ENCODE measurements at regions not wholly inside any gene's neighbourhood (a gene's known extent, or its start where the extent isn't known, plus 50 kb on each side); places are given as distances from the start of the nearest gene placed in this dataset.

DNA sequence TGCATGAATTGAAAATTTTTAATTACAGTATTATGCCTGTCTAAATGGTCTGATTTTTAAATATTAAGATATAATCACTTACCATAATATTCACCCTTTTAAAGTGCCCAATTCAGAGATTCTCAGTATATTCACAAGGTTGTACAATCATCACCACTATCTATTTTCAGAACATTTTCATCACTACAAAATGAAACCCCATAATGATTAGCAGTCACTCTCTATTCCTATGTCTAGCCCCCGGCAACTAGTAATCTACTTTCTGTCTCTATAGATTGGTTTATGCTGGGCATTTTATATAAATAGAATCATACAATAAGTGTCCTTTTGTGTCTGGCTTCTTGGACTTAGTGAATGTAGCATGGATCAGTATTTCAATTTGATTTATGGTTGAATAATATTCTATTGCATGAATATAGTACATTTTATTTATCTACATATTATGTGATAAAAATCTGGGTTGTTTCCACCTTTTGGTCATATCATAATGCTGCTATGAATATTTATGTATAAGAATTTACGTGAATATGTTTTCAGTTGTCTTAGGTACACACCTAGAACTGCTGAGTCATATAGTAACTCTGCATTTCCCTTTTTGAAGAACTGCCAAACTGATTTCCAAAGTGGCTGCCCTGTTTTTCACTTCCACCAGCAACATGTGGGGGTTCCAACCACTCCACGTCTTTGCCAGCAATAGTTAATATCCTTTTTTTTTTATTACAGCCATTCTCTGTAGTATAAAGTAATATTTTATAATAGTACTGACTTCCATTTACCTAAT lies 485.7 kb upstream of the ZNF385D start:
- no peak for DNase-seq

DNA sequence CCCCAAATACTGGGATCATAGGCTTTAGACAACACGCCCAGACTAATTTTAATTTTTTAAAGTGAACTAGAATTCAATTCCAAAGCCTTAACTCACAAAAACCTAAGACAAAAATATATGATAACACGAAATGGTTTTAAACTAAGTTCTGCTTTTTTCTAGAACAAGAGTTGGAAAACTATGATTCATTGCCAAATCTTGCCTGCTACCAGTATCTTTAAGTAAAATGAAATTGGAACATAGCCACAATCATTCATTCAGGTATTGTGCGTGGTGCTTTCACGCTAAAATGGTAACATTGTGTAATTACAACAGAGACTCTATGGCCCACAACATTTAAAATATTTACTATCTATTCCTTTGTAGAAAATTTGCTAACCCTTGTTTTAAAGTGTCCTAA lies 488.0 kb upstream of the ZNF385D start:
- no peak for DNase-seq

DNA sequence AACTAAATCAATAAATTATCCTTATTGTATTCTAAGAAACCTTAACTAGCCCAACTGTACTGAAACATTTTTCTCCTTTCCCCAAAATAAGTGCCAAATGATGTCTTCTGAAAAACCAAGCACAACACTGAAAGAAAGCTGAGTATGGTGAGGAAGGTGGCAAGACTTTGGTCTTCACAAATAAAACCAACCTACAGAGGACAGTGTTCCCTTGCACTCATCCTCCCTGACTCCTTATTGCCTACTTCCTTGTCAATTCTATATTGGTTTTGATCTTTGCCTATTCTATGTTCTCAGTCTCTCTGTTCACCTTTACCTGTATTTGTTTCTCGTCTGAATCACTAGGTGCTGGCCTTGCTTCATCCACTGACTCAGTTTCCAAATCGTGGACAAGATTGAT lies 490.1 kb upstream of the ZNF385D start:
- no peak for DNase-seq

DNA sequence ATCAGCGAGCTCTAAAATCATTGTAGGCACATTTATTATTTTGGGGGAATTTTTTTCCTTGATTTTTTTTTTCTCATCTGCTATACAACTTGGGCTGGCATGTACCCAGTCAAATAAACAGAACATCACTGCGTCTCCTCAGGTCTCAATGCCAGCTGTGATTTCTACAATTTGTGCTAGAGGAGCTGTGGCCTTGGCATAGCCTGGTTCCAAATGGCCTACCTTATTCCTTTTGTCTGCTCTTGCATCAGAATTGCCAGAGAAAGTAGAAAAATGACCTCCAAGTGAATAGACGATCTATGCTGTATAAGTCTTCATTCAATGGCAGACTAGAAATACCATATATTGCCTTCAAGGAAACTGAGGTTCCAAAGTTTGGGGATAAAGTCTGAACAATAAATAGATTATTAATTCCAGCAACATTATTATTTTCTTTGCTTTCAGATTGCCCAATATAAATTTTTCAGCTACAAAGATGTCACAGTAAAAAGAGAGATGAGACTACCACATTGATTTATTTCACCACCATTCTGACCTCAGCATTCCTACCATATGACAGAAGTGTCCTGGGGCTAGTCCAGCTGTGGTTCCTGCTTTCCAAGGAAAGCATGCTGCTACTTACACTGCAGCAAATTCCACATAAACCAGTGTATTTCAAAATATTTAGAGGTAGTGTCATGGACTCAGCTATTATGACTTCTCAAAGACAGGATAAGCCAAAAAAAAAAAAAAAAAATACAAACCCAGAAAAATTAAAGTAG lies 493.9 kb upstream of the ZNF385D start:
- no peak for DNase-seq

DNA sequence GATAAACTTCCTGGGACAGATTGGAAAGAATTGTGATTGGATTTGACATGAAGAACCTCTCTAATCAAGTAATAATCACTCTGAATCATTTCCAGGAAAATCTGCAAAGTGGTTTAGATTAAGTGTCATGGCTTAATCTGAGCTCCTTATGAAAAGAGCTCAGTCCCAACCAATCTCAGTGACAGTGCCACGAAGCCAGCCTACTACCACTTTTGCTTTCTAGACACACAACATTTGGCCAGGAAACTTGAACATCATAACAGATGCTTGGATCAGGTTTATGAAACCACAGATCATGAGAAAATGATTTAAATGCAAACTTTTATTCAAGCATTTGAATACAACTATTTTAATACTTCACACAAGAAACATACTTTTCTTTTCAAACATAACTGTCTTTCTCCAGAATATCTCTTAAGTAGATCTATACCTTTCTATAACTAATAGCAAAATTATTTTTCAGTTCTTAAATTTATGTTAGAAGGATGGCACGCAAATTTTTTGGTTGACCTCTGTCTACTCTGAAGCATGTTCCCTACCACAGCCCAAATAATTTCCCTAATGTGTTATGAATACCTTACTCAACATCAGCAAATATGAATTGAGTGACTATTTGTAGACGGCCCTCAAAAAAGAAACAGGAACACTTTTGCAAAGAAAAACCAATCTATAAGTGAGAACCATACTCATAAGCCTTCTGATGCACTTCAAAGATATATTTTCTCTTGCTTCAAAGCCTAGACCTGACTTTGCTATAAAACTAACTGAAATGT lies 495.0 kb upstream of the ZNF385D start:
- no peak for DNase-seq

DNA sequence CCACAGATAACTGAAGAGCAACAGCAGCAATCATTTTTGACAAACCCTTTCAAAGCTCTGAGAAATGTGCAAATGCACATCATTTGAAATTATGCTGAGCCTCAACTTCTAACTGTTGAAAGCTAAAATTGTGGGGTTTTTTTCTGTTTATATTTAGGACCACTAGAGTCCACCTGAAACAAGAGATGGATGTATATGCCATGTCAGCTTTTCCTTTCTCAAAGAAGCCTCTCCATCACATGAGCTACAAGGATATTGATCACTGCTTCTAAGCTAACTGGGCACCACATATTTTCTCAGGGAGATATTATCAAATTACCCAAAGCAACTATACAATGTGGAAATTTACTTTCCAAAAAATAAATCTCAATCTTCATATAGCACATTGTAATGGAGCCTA lies 498.6 kb upstream of the ZNF385D start:
- no peak for DNase-seq

DNA sequence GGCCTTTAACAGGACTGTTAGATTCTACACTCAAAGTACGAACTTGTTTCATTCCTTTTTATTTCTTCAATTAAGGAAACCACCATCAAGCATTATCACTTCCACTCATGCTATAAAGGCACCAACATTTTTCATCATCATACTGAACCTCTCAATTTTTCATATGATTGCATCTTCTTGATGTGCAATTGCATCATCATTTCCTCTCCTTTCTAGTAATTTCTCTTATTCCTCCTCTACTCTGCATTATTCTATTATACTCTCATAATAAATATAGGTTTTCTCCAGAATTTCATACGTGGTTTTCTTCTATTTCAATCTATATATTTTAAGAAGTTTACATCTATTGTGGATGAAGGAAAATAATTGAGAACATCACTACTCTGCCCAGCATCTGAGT lies 506.2 kb upstream of the ZNF385D start:
- DNase-seq: no peak

DNA sequence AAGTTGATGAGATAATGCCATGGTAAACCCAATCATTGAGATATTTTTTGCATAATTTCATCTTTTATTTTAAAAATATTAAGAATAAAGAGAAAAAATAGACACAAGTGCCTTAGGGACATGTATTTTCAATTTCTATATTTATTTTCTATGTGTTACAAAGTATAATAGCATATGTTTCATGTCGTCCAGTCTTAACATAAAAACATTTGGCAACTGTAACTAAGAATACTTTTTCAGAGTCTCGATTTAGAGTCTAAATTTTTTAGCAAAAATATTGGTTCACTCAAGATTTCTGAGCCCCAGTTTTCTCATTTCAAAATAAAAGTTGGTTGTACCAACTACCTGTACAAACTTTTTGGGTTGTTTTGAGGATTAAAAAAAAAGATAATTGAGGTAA lies 511.4 kb upstream of the ZNF385D start:
- DNase-seq: no peak

DNA sequence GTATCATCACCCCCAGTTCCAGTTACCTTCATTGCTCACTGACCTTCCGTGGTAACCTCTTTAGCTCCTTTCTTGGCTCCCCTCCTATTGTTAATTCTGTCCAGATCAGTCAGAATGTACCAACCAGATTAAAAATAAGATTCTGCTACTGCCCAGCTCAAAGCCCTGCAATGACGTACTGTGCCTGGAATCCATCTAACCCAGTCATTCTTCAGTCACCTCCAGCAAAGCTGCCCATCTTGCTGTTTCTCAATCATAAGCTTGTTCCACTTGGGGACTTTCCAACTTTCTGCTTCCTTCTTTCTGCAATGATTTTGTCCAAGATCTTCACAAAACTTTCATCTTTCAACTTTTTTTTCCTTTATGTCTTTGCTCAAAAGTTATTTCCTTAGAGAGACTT lies 512.0 kb upstream of the ZNF385D start:
- DNase-seq: no peak

DNA sequence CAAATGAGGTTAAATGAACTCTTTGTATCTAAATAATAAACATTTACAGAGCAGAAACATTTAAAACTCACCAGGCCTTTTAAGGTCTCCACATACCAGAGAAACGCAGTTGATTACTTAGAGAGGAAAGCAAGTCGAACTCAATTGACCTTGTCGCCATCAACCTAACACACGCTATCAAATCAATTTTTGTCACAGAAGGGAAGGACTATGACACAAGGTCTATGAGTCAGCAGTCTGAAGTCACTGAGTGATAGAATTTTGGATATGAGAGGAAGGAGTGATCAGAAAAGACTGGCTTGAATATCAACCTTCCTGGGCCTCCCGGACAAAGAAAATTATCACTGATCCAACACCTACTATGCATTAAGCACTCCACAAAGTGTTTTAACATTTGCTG lies 514.4 kb upstream of the ZNF385D start:
- no peak for DNase-seq

DNA sequence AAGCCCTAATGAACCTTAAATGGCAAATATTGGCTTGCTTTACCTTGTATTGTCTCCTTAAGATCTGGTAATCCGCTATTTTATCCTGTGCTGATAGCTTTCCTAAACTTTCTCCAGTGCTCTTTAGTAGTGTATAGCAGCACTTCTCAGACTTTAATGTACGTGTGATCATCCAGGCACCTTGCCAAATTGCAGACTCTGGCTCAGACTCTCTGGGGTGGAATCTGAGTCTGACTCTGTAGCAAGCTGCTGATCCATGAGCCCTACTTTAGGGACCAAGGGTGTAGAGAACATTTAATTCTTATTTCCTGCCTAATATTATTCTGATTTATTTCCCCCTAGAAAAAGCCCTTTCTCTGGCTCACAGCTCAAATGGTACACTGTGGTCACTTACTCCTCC lies 518.8 kb upstream of the ZNF385D start:
- DNase-seq: no peak

DNA sequence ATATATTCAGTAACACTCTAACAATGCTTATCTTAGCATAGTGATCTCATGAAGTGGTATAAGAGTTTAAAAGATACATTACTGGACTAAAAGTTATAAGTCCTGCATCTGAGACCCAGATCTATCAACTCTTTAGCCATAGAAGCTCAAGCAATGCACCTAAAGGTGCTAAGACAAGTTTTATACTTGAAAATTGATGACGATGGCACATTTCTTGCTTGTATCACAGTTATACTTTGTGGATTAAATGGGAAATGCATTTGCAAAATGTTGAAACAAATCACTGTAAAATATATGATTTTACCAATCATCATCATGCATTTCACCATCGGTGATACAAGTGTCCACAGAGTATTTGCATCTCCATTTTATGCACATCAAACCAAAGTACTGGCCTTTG lies 525.3 kb upstream of the ZNF385D start:
- no peak for DNase-seq

DNA sequence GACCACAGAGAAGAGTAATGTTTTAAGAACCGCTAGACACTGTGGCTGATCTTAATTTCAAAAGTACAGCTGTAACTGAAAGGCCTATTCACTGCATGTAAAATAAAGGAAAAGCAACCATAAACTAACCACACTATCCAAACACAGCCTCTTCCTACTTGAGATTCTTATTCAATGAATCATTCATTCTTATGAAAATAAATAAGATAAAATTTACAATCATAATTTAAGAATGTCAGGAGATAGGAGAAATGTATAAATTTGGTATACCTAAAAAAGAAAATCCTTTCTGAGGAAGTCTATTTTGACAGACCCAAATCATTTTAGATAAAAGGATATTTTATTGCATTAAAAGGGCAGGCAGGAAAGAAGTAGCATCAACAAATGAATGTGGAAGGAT lies 533.5 kb upstream of the ZNF385D start:
- DNase-seq: no peak

DNA sequence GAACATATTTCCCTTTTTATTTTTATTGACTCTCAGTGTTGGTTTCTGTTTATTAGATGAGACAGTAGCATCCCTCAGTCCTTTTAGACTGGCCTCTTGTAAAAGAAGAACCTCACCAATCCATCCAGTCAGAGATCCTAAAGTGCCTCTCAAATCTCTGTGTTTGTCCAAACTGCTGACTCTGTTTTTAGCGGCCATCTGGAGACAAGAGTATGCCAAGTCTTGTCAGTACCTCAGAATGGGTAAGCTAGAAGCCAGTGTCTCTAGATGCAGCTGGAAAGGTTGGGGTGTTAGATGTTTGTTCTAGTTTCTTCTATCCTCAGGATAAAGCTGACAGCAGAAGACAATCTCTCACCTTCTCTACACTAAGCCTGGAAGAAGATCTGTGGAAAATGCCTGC lies 537.7 kb upstream of the ZNF385D start:
- DNase-seq: no peak

DNA sequence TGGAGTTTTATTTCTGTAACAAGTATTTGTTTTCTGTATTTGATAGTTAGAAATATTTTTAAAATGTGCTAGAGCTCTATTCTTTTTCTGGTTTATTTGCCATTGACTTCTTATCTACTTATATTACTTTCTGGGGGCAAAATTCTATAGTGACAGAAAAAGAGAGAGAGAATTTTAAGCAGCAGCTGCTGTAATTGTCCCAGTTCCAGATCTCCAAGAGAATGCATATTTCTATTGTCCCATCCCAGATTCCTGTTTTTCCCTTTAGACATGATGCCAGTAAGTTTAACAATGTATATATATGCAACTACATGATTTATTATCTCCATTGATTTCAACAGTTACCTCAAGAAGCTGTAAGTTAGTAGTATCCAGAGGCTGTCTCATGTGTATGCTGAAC lies 541.7 kb upstream of the ZNF385D start:
- DNase-seq: no peak

DNA sequence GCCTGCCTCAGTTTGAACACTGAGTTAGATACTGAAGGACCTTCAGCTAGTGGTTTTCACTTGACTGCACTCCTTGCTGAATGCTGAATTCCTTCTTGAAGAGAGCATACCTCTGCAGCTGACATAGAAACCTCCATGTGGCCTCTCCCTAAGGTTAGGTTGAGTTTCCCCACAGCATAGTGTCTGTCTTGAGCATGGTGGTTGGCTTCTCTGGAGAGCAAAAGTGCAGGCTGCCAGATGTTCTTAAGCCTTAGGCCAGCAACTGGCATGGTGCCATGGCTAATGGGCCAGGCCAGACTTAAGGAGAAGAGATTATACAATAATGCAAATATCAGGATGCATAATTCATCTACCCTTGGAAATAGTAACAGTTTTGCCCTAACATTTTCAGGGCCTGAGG lies 545.6 kb upstream of the ZNF385D start:
- DNase-seq: no peak

DNA sequence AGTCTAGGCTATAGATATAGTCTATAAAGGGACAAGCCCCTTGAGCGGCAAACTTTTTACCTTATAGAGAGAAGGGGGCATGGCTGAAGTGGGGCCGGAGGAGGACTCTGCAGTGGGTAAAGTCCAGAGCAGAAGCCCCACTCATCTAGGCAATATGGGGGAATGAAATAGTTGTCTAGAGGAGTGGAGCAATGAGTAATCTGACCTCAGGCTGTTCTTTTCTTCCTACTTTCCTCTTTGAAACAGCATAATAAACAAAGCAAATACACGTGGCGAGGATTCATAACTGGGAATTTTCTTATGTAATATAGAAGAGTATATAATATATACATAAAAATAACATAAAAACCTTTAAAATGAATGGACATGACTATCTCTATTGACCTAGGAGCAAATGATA lies 546.4 kb upstream of the ZNF385D start:
- no peak for DNase-seq

DNA sequence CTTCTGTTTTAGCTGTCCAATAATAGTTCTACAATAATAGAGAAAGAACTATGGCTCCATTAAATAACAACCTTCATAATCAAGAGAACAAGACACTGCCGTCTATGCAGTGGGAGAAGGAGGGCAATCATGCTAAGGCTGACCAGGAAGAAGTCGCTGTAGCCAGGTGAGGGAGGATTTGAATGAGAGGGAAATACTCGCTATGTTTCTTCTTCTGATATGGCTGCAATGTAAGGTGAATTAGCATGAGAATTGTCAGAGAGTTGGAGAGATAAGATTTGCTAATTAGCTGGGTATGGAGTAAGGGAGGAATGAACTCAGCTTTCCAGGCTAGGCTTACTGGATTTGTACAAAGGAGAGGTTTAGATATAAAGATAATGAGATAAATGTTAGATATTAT lies 555.4 kb upstream of the ZNF385D start:
- DNase-seq: no peak

DNA sequence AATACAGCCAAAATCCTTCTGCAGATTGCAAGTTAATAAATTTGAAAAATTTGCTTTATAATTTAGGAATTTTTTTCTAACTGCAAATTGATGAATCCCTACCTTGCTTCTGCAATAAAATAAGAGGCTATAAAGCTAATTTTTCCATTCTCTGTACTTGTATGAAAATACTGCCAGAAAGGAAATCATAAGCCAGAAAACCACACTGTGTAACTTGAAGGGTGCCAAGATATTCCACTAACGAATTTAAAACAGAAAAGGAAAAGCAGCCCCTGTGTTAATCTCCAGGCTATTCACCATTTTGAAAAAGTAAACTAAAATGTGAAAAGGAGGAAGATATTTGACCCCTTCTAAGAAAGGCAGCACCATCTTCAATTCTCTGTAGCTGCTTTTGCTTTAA lies 557.9 kb upstream of the ZNF385D start:
- no peak for DNase-seq

DNA sequence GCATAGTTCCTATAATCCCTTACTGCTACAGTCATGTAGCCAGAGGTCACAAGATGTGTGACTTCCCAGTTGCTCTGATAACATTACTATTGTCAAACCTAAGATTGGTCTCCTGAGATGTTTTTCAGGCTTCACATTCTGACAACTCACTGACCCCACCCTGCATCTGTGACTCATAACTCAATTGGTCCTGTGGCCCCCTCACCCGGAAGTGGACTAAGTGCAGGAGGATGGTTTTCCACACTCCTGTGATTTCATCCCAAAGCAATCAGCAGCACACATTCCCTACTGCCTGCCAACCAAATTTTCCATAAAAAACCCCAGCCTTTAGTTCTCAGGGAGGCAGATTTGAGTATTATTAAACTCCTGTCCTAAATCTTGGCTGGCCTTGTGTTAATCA lies 564.9 kb upstream of the ZNF385D start:
- DNase-seq: no peak

DNA sequence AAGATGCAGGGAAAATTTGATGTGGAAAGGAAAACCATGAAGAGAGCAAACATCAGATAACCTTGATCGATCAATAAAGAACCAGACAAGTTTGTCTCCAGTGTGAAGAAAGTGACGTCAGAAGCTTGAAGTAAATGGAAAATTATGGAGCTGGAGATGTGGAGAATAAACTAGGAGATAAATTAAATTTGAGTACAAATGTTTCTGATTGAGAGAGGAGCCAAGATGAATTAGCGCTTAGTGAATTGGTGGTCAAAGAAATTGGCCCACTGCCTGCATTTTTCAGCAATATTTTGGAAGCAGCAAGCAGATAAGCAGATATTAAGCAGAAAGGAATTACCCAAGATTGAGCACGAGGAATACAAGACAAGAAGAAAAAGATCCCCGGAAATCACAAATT lies 567.3 kb upstream of the ZNF385D start:
- DNase-seq: no peak

DNA sequence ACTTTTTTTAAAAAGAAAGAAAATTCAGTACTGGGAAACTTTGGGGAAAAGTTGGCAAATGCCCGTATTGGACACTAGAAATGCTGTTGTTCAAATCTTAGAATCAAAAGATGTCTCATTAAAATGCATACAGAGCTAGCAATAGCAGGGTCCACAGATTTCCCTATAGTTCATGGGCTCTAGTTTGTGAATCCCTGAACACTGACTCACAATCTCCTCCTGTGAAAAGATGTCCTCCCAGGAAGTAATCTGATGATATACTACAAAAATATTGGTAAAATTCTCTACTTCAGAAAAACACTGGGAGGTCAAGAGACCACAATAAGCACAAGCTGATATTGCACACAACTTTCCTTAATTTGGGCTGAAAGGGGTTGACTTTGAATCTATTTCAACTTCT lies 568.4 kb upstream of the ZNF385D start:
- no peak for DNase-seq

DNA sequence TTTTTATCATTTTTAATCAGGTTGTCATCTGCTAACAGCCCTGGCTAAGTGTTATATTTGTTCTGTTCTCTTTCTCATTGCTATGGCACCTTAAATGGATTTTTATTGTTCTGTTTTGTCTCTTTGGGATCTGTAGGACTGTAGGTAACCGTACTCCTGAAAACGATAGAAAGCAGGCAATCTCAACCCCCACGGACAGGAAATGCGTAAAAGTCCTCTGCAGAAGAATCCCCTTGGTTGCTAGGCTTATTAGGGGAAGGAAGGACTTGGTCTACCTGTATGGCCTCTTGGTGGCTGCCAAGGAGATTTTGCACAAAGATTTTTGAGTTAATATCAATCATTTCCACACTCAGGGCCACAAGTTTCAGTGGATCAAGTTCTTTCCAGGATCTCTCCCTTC lies 571.9 kb upstream of the ZNF385D start:
- DNase-seq: no peak

DNA sequence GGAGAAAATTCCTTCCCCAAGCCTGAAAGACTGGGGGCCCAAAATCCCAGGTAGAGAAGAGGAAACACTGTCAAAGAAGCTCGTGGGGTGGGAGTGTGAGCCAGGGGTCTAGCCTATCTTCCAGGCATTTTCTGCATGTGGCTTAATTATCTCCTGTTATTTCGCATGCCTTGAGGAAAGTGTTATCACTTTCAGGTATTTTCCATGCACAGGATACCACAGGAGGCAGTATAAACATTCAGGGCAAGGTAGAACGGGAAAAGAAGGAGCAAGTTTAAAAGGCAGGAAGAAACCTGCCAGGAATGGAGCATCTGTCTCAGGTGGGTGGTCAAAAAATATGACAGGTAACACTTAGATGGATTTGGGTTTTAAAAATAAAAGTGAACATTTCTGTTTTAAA lies 575.3 kb upstream of the ZNF385D start:
- no peak for DNase-seq

Data from activated gamma-delta T cell (primary cell).